HG03045 (cell line): ENCODE measurements at regions not wholly inside any gene's neighbourhood (a gene's known extent, or its start where the extent isn't known, plus 50 kb on each side); places are given as distances from the start of the nearest gene placed in this dataset.

ENCODE experiments used
- ATAC-seq: cut with Tn5 transposase; IDR thresholded peaks from one replicate; pipeline ENCODE4 v1.9.1; 2021; ENCODE audit warnings: mild to moderate bottlenecking, moderate library complexity; ENCODE audit not compliant: unreplicated experiment

DNA sequence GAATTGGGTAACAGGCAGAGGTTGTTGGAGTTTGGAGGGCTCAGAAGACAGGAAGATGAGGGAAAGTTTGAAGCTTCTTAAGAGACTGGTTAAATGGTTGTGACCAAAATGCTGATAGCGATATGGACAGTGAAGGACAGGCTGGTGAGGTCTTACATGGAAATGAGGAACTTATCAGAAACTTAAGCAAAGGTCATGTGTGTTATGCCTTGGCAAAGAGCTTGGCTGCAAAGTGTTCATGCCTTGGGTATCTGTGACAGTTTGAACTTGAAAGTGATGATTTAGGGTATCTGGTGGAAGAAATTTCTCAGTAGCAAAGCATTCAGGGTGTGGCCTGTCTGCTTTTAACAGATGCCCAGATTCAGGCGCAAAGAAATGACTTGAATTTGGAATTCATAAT lies 64.5 kb upstream of the EEPD1 start:
- ATAC-seq: no peak

DNA sequence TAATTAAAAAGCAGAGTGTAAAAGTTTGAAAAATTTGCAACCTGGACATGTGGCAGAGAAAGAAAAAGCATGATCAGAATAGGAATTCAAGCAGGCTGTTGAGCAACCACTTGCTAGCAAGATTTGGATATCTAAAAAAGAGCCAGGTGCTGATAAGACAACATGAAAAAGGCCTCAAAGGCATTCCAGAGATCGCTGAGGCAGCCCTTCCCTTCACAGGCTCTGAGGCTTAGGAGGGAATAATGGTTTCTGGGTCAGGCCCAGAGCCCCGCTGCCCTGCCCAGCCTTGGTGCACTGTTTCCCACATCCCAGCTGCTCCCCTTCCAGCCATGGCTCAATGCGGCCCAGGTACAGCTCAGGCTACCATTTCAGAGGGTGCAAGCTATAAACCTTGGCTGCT lies 64.1 kb upstream of the EEPD1 start:
- no peak for ATAC-seq

DNA sequence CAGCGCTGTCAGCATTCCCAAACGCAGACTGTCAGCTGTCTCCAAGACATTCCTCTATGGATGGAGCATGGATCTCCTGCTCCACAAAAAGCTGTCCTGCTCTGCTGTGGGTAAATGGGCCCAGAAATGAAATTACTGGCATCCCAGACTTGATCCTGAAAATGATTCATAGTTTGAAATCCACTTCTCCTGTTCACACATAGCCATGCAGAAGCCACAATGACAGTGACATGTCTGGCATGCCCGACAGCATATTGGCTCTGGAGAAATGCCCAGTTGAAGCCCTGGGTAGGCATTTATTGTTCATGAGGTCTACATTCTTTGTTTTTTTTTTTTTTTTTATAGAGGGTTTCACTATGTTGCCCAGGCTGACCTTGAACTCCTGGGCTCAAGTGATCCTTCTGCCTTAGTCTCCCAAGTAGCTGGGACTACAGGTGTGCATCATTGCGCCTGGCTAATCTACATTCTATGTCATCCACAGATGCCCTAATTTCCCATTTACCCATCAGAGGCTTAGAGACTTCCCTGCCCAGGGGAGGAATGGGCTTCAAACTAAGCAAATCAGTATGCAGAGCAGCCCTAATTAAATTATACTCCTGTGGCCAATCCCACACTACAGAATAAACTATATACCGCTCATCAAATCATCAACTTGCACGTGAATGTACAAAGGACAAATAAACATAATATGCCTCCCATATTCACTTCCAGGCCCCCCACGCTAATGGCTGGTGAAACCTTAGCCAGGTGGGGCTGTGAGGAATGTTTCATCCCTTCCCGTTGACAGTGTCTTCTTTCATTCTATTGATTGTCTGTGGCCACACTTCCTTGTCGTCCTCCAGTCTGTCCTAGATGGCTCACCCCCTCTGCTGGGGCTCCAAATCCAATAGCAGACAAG lies 61.8 kb upstream of the EEPD1 start:
- ATAC-seq: no peak

DNA sequence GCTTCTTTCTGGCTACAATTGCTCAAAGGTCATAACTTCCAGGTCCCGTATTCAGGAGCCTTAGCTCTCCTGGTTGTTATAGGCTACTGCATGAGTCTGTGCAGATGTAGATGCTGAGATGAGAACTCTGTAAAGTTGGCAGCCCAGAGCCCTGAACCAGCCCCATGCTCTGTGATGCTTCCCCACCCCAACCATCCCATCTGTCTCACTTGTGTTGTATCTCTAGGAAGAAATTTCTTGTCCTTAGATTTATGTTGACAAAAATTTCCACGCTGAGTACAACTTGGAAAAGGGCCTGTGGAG lies 61.2 kb upstream of the EEPD1 start:
- no peak for ATAC-seq

DNA sequence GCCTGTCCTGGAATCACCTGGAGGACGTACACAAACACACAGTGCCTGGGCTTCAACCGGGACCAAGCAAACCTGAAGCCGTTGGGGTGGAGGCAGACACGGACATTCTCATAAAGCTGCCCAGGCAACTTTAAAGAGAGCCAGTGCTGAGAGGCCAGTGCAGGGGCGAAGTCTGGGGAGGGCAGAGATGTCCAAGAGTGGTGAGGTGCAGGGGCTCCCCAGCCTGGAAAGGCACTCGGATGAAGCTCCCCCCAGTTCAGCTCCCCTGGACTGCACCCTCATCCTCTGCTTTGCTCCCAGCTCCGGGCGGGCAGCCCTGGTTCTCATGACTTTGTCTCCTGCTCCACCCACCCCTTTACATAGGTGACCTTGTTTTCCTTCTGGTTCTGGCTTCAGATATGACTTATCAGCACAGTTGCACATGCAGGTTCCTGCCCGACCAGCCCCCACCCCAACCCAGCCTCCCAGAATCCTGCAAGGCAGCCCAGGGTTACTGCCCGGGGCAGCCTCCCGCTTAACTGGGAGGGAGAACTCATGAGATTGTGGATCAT lies 60.8 kb upstream of the EEPD1 start:
- no peak for ATAC-seq

DNA sequence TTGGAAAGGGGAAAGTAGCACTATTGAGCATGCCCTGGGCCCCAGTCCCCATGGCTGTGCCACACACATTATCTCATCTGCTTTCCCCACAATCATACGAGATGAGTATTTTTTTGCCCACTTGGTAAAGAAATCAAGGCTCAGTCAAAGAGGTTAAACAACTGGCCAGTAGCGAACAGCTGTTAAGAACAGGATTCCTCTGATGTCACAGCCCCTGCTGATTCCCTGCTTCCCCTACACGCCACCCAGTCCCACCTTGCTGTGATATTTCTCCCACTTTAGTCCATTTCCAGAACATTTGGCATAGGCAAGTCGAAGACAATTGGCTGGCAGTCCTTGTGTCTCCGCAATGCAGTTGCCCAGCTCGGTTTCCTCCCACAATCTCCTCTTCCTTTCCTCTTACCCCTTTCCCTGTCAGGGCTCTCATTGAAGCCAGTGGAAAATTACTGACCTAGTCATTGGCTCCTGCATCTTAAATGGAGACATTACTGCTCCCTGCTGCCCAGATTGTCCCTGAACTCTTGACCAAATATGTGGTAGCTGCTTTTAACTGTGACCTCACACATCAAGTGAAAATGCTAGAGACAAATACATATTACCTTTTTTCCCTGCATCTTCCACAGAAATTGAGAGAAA lies 56.5 kb upstream of the EEPD1 start:
- ATAC-seq: no peak

DNA sequence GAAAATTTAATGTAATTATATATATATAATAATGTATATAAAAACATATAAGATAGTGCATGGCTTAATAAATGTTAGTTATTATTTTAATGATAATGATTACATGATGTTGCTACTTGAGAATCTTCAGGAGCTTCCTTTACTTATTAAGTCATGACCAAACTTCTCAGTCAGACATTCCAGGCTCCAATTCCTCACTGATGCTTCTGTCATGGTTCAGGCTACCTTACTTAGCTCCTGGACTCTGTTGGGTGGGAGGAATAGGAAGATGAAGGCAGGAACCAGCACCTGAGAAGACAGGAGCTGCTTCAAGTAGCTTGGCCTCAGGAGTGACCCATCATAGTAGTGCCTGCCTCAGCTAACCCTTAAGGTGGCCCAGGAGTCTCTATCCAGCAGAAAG lies 55.0 kb upstream of the EEPD1 start:
- ATAC-seq: no peak

DNA sequence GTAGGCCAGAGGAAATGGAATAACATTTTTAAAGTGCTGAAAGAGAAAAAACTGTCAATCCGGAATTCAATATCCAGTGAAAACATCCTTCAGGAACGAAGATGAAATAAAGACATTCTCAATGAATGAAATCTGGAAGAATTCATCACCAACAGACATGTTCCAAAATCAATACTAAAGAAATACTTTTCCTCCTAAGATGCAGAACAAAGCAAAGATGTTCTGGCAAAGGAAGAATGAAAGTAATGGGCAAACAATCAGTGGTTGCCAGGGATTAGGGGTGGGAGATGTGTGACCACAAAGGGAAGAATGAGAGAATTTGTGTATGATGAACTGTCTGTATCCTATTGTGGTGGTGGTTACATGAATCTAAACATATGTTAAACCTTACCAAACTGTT lies 52.8 kb upstream of the EEPD1 start:
- ATAC-seq: no peak

DNA sequence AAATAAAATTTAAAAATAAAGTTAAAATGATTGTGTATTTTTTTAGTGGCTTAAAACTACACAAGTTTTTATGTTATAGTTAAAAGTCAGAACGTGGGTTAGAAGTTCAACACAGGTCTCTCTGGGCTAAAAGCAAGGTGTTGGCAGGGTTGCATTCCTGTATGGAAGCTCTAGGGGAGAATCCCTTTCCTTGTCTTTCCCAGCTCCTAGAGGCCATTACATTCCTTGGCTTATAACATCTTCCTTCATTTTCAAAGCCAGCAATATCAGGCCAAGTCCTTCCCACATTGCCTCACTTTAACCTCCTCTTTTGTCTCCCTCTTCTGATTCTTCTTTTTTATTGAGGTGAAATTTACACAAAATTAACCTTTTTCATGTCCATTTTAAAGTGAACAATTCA lies 52.4 kb upstream of the EEPD1 start:
- no peak for ATAC-seq
